WTC11 (cell line): ENCODE measurements at regions not wholly inside any gene's neighbourhood (a gene's known extent, or its start where the extent isn't known, plus 50 kb on each side); places are given as distances from the start of the nearest gene placed in this dataset.

Source experiments
- CTCF ChIP-seq: fragments of 200-600 bp; IDR thresholded peaks from 2 replicates; pipeline ENCODE4 v1.8.0; 2022; ENCODE audit warnings: antibody characterized with exemption
- ELF4 ChIP-seq: sonication (generic); formaldehyde crosslinking; IDR thresholded peaks from 2 replicates; pipeline ENCODE4 v1.8.1; 2022; ENCODE audit warnings: low read depth, mild to moderate bottlenecking, moderate library complexity, missing genetic modification reagents
- FOXK1 ChIP-seq: sonication (generic); formaldehyde crosslinking; IDR thresholded peaks from 2 replicates; pipeline ENCODE4 v1.8.0; 2022; ENCODE audit warnings: mild to moderate bottlenecking, moderate library complexity, missing genetic modification reagents
- IRF2 ChIP-seq: sonication (generic); formaldehyde crosslinking; IDR thresholded peaks from 2 replicates; pipeline ENCODE4 v1.8.0; 2022; ENCODE audit warnings: low read depth, missing genetic modification reagents, borderline replicate concordance
- NR1H2 ChIP-seq: sonication (generic); formaldehyde crosslinking; IDR thresholded peaks from 2 replicates; pipeline ENCODE4 v1.9.0; 2021; ENCODE audit warnings: mild to moderate bottlenecking, moderate library complexity, missing genetic modification reagents
- NR3C1 ChIP-seq: sonication (generic); formaldehyde crosslinking; conservative IDR thresholded peaks from 2 replicates; pipeline ENCODE4 v1.8.1; 2023; ENCODE audit warnings: low read depth, mild to moderate bottlenecking, missing genetic modification reagents
- TEAD4 ChIP-seq: sonication (generic); formaldehyde crosslinking; IDR thresholded peaks from 2 replicates; pipeline ENCODE4 v1.8.0; 2022; ENCODE audit warnings: mild to moderate bottlenecking, missing genetic modification reagents
- ZNF416 ChIP-seq: fragments of 250-450 bp; sonication (Bioruptor Pico); IDR thresholded peaks from 2 replicates; pipeline ENCODE4 v1.9.0; 2021; ENCODE audit warnings: mild to moderate bottlenecking, inconsistent platforms

DNA sequence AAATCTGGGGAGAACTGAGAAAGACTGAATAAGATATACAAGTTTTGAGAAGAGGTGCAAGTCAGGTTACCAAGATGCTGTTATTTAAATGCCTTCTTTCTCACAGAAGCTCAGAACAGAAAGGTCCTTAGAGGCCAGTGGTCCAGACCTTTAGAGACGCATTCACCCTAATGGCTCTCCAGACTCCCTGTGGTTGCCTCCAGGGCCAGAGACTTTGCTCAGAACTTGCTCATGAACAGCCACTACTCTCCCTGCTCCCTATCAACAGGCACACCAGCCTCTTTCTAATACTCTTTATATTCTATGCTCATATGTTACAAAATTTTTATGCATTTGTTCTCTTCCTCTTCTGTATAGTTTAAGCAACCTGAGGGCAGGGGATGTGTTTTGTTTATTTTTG, 349.0 kb upstream of the TNP1 start:
- no peak for TF ChIP-seq ZNF416 (CRISPR knock-in tag)
- TF ChIP-seq NR1H2 = no peak
- no peak for TF ChIP-seq TEAD4 (CRISPR knock-in tag)
- no peak for TF ChIP-seq FOXK1 (CRISPR knock-in tag)
- no peak for TF ChIP-seq CTCF
- TF ChIP-seq IRF2 (CRISPR knock-in tag) = no peak
- no peak for TF ChIP-seq ELF4
- TF ChIP-seq NR3C1 (CRISPR knock-in tag) = no peak
